Activated T-cell treated with anti-CD3 and anti-CD28 coated beads, Interleukin-2, amount 50 U/mL, for 72 hours (primary cell): ENCODE measurements at regions not wholly inside any gene's neighbourhood (a gene's known extent, or its start where the extent isn't known, plus 50 kb on each side); places are given as distances from the start of the nearest gene placed in this dataset.
"Not testable (repeated sequence)": the region's sequence is repeated elsewhere in the genome, so short reads cannot be mapped to it uniquely, and the experiment has no call there.

Experiments
- ATAC-seq, 2 donors: fragments of 150-1000 bp; cut with Tn5 transposase; replicated peaks in 1 of 2; 2 replicates each; pipeline ENCODE4 v1.10.0; 2021; ENCODE audit warnings: moderate library complexity in 2 of 2, mild to moderate bottlenecking in 1 of 2
- DNase-seq, 2 donors: peaks; one replicate each; pipeline ENCODE4 v3.0.0; 2021 to 2022; ENCODE audit warnings: mixed read lengths in 1 of 2
- H3K27ac Mint-ChIP-seq: one replicate; pipeline ENCODE4 v1.8.0; 2022; ENCODE audit warnings: mild to moderate bottlenecking, moderate library complexity, mixed read lengths
- H3K27me3 Mint-ChIP-seq: one replicate; pipeline ENCODE4 v1.8.0; 2022; ENCODE audit warnings: low read depth, mixed read lengths
- H3K36me3 Mint-ChIP-seq, 2 donors: one replicate each; pipeline ENCODE4 v1.8.0; 2022; ENCODE audit warnings: mixed read lengths in 2 of 2, mild to moderate bottlenecking in 1 of 2; ENCODE audit not compliant: insufficient read depth in 2 of 2
- H3K4me1 Mint-ChIP-seq: one replicate; pipeline ENCODE4 v1.8.0; 2022; ENCODE audit warnings: low read depth, mixed read lengths
- H3K4me3 Mint-ChIP-seq, 2 donors: one replicate each; pipeline ENCODE4 v1.8.0; 2022; ENCODE audit warnings: mild to moderate bottlenecking in 2 of 2, mixed read lengths in 2 of 2, moderate library complexity in 2 of 2
- H3K9me3 Mint-ChIP-seq, 2 donors: one replicate each; pipeline ENCODE4 v1.8.0; 2022; ENCODE audit warnings: mixed read lengths in 2 of 2

DNA sequence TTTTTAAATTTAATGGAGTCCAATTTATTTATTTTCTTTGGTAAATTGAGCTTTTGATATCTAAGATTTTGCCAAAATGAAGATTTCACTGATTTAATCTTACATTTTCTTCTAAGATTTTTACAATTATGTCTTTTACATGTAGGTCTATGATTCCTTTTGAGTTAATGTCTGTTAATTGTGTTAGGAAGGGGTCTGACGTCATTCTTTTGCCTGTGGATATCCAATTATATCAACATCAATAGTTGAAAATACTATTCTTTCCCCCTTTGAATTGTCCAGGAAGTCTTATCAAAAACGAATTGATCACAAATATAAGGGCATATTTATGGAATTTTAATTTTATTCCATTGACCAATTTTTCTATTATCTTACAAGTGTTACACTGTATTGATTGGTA is 1258.8 kb upstream of the B3GALT2 start:
- H3K4me3 Mint-ChIP-seq, result no peak overlapping the region
- H3K27ac Mint-ChIP-seq, result no peak overlapping the region
- no peak for ATAC-seq
- no peaks in the 10 kb centered on the region for H3K27me3 Mint-ChIP-seq
- peaks cover 0 to 2% of the 10 kb centered on the region in 2 donors for H3K9me3 Mint-ChIP-seq
- H3K36me3 Mint-ChIP-seq, result no peaks in the 10 kb centered on the region
- H3K4me1 Mint-ChIP-seq, result no peaks in the 10 kb centered on the region
- no peak for DNase-seq

DNA sequence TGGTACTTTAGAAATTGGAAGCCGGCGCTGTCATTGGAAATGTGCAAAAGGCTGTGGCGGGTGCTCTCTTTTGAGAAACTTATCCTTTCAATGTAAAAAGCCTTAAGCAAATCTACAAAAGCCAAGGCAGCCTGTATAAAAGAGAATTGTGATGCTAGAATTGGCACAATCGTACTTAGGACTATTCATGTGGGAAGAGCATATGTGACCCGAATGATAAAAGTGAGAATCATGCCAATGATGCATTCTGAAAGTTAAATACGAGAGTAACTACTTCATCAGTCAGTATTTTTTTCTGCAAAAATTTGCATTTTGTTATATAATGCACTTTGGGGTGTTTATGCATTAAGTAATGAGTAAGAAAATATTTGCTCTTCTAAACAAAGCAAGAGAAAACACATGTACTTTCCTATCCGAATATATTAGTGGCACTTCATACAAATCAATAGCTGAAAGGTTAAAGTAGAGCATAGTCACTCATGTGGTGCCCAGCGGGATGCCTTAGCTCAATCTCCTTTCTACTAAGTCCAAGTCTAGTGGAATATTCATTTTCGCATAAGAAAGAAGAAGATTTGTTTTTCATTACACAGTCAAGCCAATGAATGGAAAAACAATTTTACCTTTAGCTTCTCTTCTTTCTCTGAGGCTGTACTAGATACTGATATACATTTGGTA is 1256.6 kb upstream of the B3GALT2 start:
- Mint-ChIP-seq H3K4me1 (no peaks in the 10 kb centered on the region), H3K4me3 (no peak overlapping the region), H3K27ac (no peak overlapping the region), H3K36me3 (no peaks in the 10 kb centered on the region), H3K9me3 (peaks cover 0 to 2% of the 10 kb centered on the region in 2 donors), H3K27me3 (peaks cover 3% of the 10 kb centered on the region)
- DNase-seq (no peak), ATAC-seq (no peak)

DNA sequence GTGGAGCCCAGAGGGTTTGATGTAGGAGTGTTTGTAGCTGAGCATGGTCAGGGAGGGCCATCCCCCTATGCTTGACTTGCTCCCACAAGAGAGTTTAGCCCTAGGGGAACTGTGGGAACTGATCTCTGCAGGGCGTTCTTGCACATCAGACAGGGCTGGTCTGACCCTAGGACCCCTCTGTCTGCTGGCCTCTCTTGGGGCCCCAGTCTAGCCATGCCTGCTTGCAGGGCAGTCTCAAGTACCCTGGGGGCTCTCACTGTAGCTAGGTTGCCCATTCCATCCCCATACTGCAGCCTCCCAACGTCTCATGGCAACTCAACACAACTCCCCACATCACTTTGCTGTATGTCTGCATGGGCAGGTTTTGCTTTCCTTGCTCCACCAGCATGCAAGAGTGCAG is 1250.7 kb upstream of the B3GALT2 start:
- peaks cover 6% of the 10 kb centered on the region for H3K27me3 Mint-ChIP-seq
- no peak overlapping the region for H3K27ac Mint-ChIP-seq
- DNase-seq, result no peak
- ATAC-seq, result no peak
- H3K9me3 Mint-ChIP-seq, result peaks cover 0 to 2% of the 10 kb centered on the region in 2 donors
- H3K4me3 Mint-ChIP-seq, result no peak overlapping the region
- no peaks in the 10 kb centered on the region for H3K4me1 Mint-ChIP-seq
- no peaks in the 10 kb centered on the region for H3K36me3 Mint-ChIP-seq

DNA sequence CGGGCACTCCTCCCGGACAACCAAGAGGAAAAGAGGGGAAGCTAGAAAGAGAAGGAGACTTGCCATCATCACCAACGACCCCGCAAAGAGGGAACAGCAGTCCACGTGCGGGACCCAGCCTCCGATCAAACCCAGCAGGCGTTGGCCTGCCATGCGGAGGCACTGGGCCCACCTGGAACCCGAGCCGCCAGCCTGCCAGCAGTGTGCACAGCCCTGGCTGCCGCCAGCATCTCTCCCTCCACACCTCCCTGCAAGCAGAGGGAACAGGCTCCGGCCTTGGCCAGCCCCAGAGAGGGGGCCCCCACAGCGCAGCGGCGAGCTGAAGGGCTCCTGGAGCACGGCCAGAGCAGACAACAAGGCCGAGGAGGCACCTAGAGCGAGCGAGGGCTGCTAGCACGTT is 1244.7 kb upstream of the B3GALT2 start:
- Mint-ChIP-seq H3K9me3 (no peaks in the 10 kb centered on the region), H3K36me3 (no peaks in the 10 kb centered on the region), H3K27ac (no peak overlapping the region), H3K27me3 (no peaks in the 10 kb centered on the region), H3K4me3 (no peak overlapping the region), H3K4me1 (no peaks in the 10 kb centered on the region)
- no peak for ATAC-seq
- no peak for DNase-seq

DNA sequence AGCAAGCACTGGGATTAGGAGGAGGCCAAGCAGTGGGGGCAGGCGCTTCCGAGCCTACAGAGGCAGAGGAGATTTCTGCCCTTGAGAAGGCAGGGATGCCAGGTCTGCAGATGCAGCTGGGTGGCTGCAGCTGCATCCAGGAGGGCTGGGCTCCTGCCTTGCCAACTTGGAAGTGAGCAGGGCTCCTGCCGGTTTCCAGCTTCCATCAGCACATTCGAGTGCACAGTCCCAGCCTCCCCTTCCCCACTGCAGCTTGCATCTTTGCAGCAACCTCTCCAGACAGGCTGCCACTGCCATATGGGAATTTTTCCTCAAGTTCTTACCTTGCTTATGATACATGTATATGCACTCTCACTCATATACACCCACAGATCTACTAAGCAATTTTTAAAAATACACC is 1234.3 kb upstream of the B3GALT2 start:
- peaks cover 5% of the 10 kb centered on the region for H3K27me3 Mint-ChIP-seq
- peaks cover 0 to 2% of the 10 kb centered on the region in 2 donors for H3K36me3 Mint-ChIP-seq
- peaks cover 0 to 2% of the 10 kb centered on the region in 2 donors for H3K9me3 Mint-ChIP-seq

DNA sequence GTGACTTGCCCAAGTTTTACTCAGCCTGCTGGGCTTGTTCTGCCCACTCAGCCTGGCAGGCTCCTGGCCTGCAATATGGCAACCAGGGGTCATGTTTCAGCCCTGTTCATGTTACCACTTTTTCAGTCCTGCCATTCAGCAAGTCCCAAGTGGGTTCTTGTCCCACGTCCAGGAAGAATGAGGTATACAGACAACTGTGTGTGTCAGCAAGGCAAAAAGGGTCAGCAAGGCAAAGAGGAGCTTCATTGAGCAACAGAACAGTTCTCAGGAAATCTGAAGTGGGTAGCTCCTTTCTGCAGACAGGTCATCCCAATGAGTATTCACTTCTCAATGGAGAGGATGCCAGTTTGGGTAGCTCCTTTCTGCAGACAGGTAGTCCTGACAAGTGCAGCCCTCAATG is 1233.3 kb upstream of the B3GALT2 start:
- H3K9me3 Mint-ChIP-seq, result peaks cover 0 to 3% of the 10 kb centered on the region in 2 donors
- peaks cover 5% of the 10 kb centered on the region for H3K27me3 Mint-ChIP-seq
- no peak for ATAC-seq
- no peak for DNase-seq
- no peak overlapping the region for H3K27ac Mint-ChIP-seq
- H3K4me1 Mint-ChIP-seq, result no peaks in the 10 kb centered on the region
- peaks cover 0 to 2% of the 10 kb centered on the region in 2 donors for H3K36me3 Mint-ChIP-seq
- H3K4me3 Mint-ChIP-seq, result no peak overlapping the region

More for the DNA sequence above, 1234.3 kb upstream of the B3GALT2 start:
- no peaks in the 10 kb centered on the region for H3K4me1 Mint-ChIP-seq
- ATAC-seq (no peak), DNase-seq (no peak)
- no peak overlapping the region for H3K4me3 Mint-ChIP-seq
- H3K27ac Mint-ChIP-seq, result no peak overlapping the region

DNA sequence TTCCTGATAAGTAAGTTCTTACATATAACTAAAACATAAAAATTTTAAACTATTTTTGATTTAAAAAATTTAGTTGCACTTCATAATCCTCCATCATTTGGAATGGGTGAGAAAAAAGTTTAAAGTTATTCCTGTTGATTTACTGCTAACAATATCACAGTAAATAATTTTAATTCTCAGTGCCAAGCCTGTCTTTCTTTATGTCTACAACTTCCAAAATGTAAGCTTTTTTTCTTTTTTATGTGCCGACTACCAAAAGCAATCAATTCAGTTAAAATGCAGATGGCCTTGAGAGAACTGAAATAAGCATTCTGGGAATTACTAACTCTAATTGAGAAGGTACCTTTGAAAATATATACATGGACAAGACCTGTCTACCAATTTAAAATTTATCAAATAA is 1224.3 kb upstream of the B3GALT2 start:
- Mint-ChIP-seq H3K4me1 (no peaks in the 10 kb centered on the region), H3K9me3 (peaks cover 0 to 9% of the 10 kb centered on the region in 2 donors), H3K27ac (no peak overlapping the region), H3K4me3 (no peak overlapping the region), H3K27me3 (no peaks in the 10 kb centered on the region), H3K36me3 (no peaks in the 10 kb centered on the region)
- ATAC-seq (no peak), DNase-seq (no peak)

DNA sequence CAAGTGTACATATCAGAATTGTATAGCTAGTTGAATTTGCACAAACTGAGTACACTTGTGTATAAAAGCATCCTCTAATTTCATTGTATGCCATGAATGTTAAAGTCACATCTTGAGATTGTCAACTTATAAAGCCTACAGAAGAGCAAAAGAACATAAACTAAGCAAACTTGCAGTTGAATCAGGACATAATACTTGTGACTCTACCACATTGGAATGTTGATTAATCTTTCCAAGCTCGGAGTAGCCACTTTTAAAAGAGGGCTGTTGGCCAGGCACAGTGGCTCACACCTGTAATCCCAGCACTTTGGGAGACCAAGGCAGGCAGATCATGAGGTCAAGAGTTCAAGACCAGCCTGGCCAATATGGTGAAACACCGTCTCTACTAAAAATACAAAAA is 1220.8 kb upstream of the B3GALT2 start:
- DNase-seq, result not testable (repeated sequence)

DNA sequence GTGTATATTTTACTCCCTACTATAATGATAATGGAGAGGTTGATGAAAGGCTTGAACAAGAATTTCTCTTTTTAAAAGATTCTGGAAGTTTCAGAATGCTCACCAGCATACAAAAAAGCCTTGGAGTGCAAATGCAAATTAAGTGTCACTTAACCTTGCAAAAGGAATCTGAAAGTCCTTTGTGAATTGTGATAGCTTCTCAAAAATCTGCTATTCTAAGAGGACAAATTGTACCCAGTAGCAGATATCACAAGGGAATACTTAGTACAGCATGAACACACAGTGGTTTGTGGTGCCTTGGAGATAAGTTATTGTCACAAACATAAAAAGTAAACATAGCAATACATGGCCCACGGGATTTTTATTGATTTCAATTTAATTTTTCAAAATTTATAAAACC is 1208.3 kb upstream of the B3GALT2 start:
- no peak for DNase-seq
- H3K4me1 Mint-ChIP-seq, result no peaks in the 10 kb centered on the region

More for the DNA sequence above, 1220.8 kb upstream of the B3GALT2 start:
- not testable (repeated sequence) for H3K9me3 Mint-ChIP-seq, ATAC-seq, H3K27ac Mint-ChIP-seq, H3K4me1 Mint-ChIP-seq, H3K4me3 Mint-ChIP-seq, H3K27me3 Mint-ChIP-seq, H3K36me3 Mint-ChIP-seq

DNA sequence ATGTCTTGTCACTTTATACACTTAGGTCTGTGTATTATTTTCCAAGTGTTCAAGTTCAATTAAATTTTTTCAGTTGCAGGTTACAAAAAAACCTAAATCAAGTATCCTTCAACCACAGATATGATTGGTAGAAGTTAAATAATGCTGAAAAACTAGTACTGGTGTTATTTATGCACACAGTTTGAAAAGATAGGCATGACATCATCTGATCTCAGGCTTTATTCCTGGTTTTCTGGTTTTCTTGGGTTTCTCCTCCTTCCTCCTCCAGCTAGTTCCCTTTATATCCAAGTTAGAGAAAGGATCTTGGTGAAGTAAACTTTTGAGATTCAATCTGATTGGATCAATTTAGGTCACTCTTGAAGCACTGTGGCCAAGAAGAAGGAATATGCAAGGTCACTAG is 1201.1 kb upstream of the B3GALT2 start:
- DNase-seq (no peak), ATAC-seq (no peak)
- Mint-ChIP-seq H3K4me3 (no peak overlapping the region), H3K36me3 (no peaks in the 10 kb centered on the region), H3K9me3 (peaks cover 4 to 6% of the 10 kb centered on the region in 2 donors), H3K27me3 (peaks cover 8% of the 10 kb centered on the region), H3K27ac (no peak overlapping the region), H3K4me1 (no peaks in the 10 kb centered on the region)

More for the DNA sequence above, 1208.3 kb upstream of the B3GALT2 start:
- H3K27me3 Mint-ChIP-seq, result peaks cover 8% of the 10 kb centered on the region
- no peak overlapping the region for H3K4me3 Mint-ChIP-seq
- H3K36me3 Mint-ChIP-seq, result no peaks in the 10 kb centered on the region
- ATAC-seq, result no peak
- no peak overlapping the region for H3K27ac Mint-ChIP-seq
- peaks cover 4 to 6% of the 10 kb centered on the region in 2 donors for H3K9me3 Mint-ChIP-seq

DNA sequence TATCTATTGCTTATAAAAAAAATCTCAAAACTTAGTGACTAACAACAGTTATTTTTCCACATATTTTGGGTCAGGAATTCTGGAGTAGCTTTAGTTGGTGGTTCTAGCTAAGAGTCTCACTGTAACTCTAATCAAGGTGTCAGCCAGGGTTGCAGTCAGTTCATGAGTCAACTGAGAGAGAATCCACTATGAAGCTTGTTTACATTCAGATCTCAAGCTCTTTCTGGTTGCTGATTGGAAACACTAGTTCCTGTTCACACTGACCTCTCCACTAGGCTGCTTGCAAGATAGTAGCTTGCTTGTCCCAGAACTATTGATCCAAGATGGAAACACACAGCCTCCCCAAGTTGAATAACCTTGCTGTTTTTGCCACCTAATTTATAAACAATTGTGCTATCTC is 1192.1 kb upstream of the B3GALT2 start:
- Mint-ChIP-seq H3K4me3 (no peak overlapping the region), H3K4me1 (no peaks in the 10 kb centered on the region), H3K9me3 (peaks cover 0 to 2% of the 10 kb centered on the region in 2 donors), H3K27me3 (no peaks in the 10 kb centered on the region), H3K36me3 (no peaks in the 10 kb centered on the region), H3K27ac (no peak overlapping the region)
- ATAC-seq (no peak), DNase-seq (no peak)

DNA sequence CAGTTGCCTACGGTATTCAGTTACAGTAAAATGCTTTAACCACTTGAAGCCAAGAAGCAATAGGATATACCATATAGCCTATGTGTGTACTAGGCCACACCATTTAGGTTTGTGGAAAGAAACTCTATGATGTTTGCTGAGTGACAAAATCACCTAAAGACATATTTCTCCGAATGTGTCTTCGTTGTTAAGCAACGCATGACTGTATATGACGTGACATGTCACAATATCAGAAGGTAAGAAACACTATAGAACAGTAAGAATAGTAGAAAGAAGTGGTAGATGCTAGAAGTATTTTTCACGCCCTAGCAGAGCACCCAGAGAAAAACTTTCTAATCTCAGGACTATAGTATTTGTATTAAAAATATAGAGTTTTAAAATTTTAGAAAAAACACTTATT is 1188.2 kb upstream of the B3GALT2 start:
- H3K4me3 Mint-ChIP-seq, result no peak overlapping the region
- H3K9me3 Mint-ChIP-seq, result peaks cover 0 to 2% of the 10 kb centered on the region in 2 donors
- ATAC-seq, result no peak
- DNase-seq, result no peak
- no peaks in the 10 kb centered on the region for H3K36me3 Mint-ChIP-seq
- H3K27ac Mint-ChIP-seq, result no peak overlapping the region
- no peaks in the 10 kb centered on the region for H3K27me3 Mint-ChIP-seq
- no peaks in the 10 kb centered on the region for H3K4me1 Mint-ChIP-seq

DNA sequence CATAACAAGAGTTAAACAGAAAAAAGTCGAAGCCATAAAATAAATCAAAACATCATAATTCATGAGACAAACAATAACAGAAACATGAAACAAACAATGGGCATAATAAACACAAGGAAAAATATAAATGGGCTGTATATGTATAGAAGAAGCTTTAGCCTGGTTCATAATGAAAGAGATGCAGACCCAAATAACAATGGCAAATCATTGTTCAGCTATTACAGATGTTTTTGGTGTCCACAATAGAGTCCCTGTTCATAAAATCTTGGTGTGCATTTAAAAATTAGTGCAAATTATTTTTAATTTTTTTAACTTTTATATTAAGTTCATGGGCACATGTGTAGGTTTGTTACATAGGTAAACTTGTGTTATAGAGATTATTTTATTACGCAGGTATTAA is 1185.9 kb upstream of the B3GALT2 start:
- ATAC-seq (no peak), DNase-seq (no peak)
- H3K27me3 Mint-ChIP-seq, result no peaks in the 10 kb centered on the region
- no peaks in the 10 kb centered on the region for H3K36me3 Mint-ChIP-seq
- H3K9me3 Mint-ChIP-seq, result no peaks in the 10 kb centered on the region
- no peaks in the 10 kb centered on the region for H3K4me1 Mint-ChIP-seq
- no peak overlapping the region for H3K4me3 Mint-ChIP-seq
- H3K27ac Mint-ChIP-seq, result no peak overlapping the region

DNA sequence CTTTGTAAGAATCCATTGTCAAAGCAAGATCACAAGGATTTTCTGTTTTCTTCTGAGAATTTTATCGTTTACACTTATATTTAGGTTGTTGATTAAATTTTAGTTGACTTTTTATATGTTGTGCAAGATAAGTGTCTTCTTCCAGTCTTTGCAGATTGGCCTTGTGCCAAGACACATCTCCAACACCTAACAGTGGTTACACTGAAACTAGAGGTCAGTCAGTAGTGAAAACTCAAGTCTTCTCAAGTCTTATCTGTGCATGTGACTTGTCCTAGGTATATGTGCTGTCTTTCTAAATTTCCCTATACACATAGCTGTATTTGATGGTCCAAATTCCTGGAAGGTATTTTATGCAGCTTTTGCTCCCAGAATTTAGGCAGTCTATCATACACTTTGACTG is 1183.2 kb upstream of the B3GALT2 start:
- Mint-ChIP-seq H3K4me3 (no peak overlapping the region), H3K4me1 (no peaks in the 10 kb centered on the region), H3K9me3 (no peaks in the 10 kb centered on the region), H3K27me3 (no peaks in the 10 kb centered on the region), H3K36me3 (no peaks in the 10 kb centered on the region), H3K27ac (no peak overlapping the region)
- DNase-seq (no peak), ATAC-seq (no peak)
